Activated CD4-positive, alpha-beta T cell treated with anti-CD3 and anti-CD28 coated beads, Interleukin-2, amount 10 ng/mL, durations not matched to agents 7 days and 5 days (primary cell): ENCODE measurements at regions not wholly inside any gene's neighbourhood (a gene's known extent, or its start where the extent isn't known, plus 50 kb on each side); places are given as distances from the start of the nearest gene placed in this dataset.
"Not testable (repeated sequence)": the region's sequence is repeated elsewhere in the genome, so short reads cannot be mapped to it uniquely, and the experiment has no call there.

Experiments
- CTCF ChIA-PET: fragments of 350-600 bp; sonication (Branson Sonifier 250); formaldehyde crosslinking; loops from one replicate; lab custom pipeline; 2021; ENCODE audit warnings: antibody characterized with exemption; lab: Charles Lee
- POLR2A ChIA-PET: fragments of 350-600 bp; sonication (Branson Sonifier 250); formaldehyde crosslinking; loops from one replicate; lab custom pipeline; 2021; ENCODE audit warnings: antibody characterized with exemption; lab: Charles Lee
- DNase-seq: peaks from one replicate; pipeline ENCODE4 v3.0.0-alpha.2; 2020
- H3K27ac Mint-ChIP-seq: one replicate; pipeline ENCODE4 v1.8.0; 2021; ENCODE audit warnings: mild to moderate bottlenecking, moderate library complexity, mixed read lengths
- H3K27me3 Mint-ChIP-seq: one replicate; pipeline ENCODE4 v1.8.0; 2021; ENCODE audit warnings: mixed read lengths
- H3K36me3 Mint-ChIP-seq: one replicate; pipeline ENCODE4 v1.8.0; 2021; ENCODE audit warnings: low read depth, mixed read lengths
- H3K4me1 Mint-ChIP-seq: one replicate; pipeline ENCODE4 v1.8.0; 2021; ENCODE audit warnings: mixed read lengths
- H3K4me3 Mint-ChIP-seq: one replicate; pipeline ENCODE4 v1.8.0; 2021; ENCODE audit warnings: mild to moderate bottlenecking, moderate library complexity, mixed read lengths
- H3K9me3 Mint-ChIP-seq: one replicate; pipeline ENCODE4 v1.8.0; 2021; ENCODE audit warnings: mixed read lengths

- ChIA-PET CTCF (no interaction called here), POLR2A (no interaction called here)
- H3K4me3 Mint-ChIP-seq, result no peak overlapping the region
- no peak overlapping the region for H3K27ac Mint-ChIP-seq
- H3K9me3 Mint-ChIP-seq, result peaks cover 3% of the 10 kb centered on the region
- no peaks in the 10 kb centered on the region for H3K36me3 Mint-ChIP-seq
- no peaks in the 10 kb centered on the region for H3K4me1 Mint-ChIP-seq
- H3K27me3 Mint-ChIP-seq, result no peaks in the 10 kb centered on the region
- no peak for DNase-seq
Measured at GRCh38 chr5:106258591-106259125, 1412.1 kb downstream of the EFNA5 start.

- Mint-ChIP-seq H3K27me3 (no peaks in the 10 kb centered on the region), H3K27ac (no peak overlapping the region), H3K9me3 (peaks cover 5% of the 10 kb centered on the region), H3K4me1 (no peaks in the 10 kb centered on the region), H3K36me3 (no peaks in the 10 kb centered on the region), H3K4me3 (no peak overlapping the region)
- CTCF ChIA-PET, result no interaction called here
- no peak for DNase-seq
- POLR2A ChIA-PET, result no interaction called here
Measured at GRCh38 chr5:106254784-106255183, 1416.0 kb downstream of the EFNA5 start.

- H3K4me1 Mint-ChIP-seq, POLR2A ChIA-PET, H3K27me3 Mint-ChIP-seq, H3K9me3 Mint-ChIP-seq, H3K4me3 Mint-ChIP-seq, DNase-seq, H3K36me3 Mint-ChIP-seq, CTCF ChIA-PET, H3K27ac Mint-ChIP-seq: not testable (repeated sequence)
Measured at GRCh38 chr5:106246044-106246745, 1424.5 kb downstream of the EFNA5 start.

GRCh38 chr5:106241409-106241808, 1429.3 kb downstream of the EFNA5 start:
- no peak for DNase-seq
- no peaks in the 10 kb centered on the region for H3K27me3 Mint-ChIP-seq
- no peaks in the 10 kb centered on the region for H3K36me3 Mint-ChIP-seq
- CTCF ChIA-PET, result no interaction called here
- POLR2A ChIA-PET, result no interaction called here
- H3K4me3 Mint-ChIP-seq, result no peak overlapping the region
- no peaks in the 10 kb centered on the region for H3K9me3 Mint-ChIP-seq
- no peaks in the 10 kb centered on the region for H3K4me1 Mint-ChIP-seq
- no peak overlapping the region for H3K27ac Mint-ChIP-seq

- DNase-seq, result no peak
- no peaks in the 10 kb centered on the region for H3K27me3 Mint-ChIP-seq
- H3K9me3 Mint-ChIP-seq, result peaks cover 5% of the 10 kb centered on the region
- H3K27ac Mint-ChIP-seq, result no peak overlapping the region
- no peak overlapping the region for H3K4me3 Mint-ChIP-seq
- no peaks in the 10 kb centered on the region for H3K4me1 Mint-ChIP-seq
- ChIA-PET CTCF (no interaction called here), POLR2A (no interaction called here)
- no peaks in the 10 kb centered on the region for H3K36me3 Mint-ChIP-seq
Measured at GRCh38 chr5:106205916-106206571, 1464.7 kb downstream of the EFNA5 start.

- Mint-ChIP-seq H3K9me3 (peaks cover 7% of the 10 kb centered on the region), H3K36me3 (no peaks in the 10 kb centered on the region), H3K4me1 (no peaks in the 10 kb centered on the region), H3K27ac (no peak overlapping the region), H3K27me3 (no peaks in the 10 kb centered on the region), H3K4me3 (no peak overlapping the region)
- no peak for DNase-seq
- POLR2A ChIA-PET, result no interaction called here
- CTCF ChIA-PET, result interaction anchor here (0.6 kb wide), 2 partner anchors 644 to 1335 kb away, joined by 3 read pairs; no protein-coding TSS in a partner anchor
Measured at GRCh38 chr5:106202035-106202434, 1468.7 kb downstream of the EFNA5 start.

GRCh38 chr5:106200971-106201370, 1469.8 kb downstream of the EFNA5 start:
- Mint-ChIP-seq H3K36me3 (no peaks in the 10 kb centered on the region), H3K4me3 (no peak overlapping the region), H3K9me3 (peaks cover 7% of the 10 kb centered on the region), H3K27ac (no peak overlapping the region), H3K27me3 (no peaks in the 10 kb centered on the region), H3K4me1 (no peaks in the 10 kb centered on the region)
- ChIA-PET POLR2A (no interaction called here), CTCF (no interaction called here)
- no peak for DNase-seq

GRCh38 chr5:106195679-106196474, 1474.9 kb downstream of the EFNA5 start:
- Mint-ChIP-seq H3K36me3 (no peaks in the 10 kb centered on the region), H3K4me1 (no peaks in the 10 kb centered on the region), H3K27ac (no peak overlapping the region), H3K4me3 (no peak overlapping the region), H3K9me3 (peaks cover 1% of the 10 kb centered on the region), H3K27me3 (no peaks in the 10 kb centered on the region)
- no peak for DNase-seq
- POLR2A ChIA-PET, result no interaction called here
- CTCF ChIA-PET, result interaction anchor here (0.6 kb wide), 1 partner anchor 107 kb away, joined by 3 read pairs; no protein-coding TSS in a partner anchor

GRCh38 chr5:106189121-106189809, 1481.5 kb downstream of the EFNA5 start:
- no peak for DNase-seq
- ChIA-PET CTCF (no interaction called here), POLR2A (no interaction called here)
- no peak overlapping the region for H3K4me3 Mint-ChIP-seq
- no peak overlapping the region for H3K27ac Mint-ChIP-seq
- no peaks in the 10 kb centered on the region for H3K4me1 Mint-ChIP-seq
- H3K27me3 Mint-ChIP-seq, result no peaks in the 10 kb centered on the region
- H3K36me3 Mint-ChIP-seq, result no peaks in the 10 kb centered on the region
- peaks cover 2% of the 10 kb centered on the region for H3K9me3 Mint-ChIP-seq

GRCh38 chr5:106185661-106186081, 1485.1 kb downstream of the EFNA5 start:
- no peak for DNase-seq
- H3K9me3 Mint-ChIP-seq, result peaks cover 2% of the 10 kb centered on the region
- H3K4me1 Mint-ChIP-seq, result no peaks in the 10 kb centered on the region
- ChIA-PET POLR2A (no interaction called here), CTCF (no interaction called here)
- H3K27me3 Mint-ChIP-seq, result no peaks in the 10 kb centered on the region
- no peak overlapping the region for H3K27ac Mint-ChIP-seq
- no peaks in the 10 kb centered on the region for H3K36me3 Mint-ChIP-seq
- H3K4me3 Mint-ChIP-seq, result no peak overlapping the region

- Mint-ChIP-seq H3K4me3 (no peak overlapping the region), H3K27ac (no peak overlapping the region), H3K36me3 (no peaks in the 10 kb centered on the region), H3K27me3 (no peaks in the 10 kb centered on the region), H3K9me3 (no peaks in the 10 kb centered on the region), H3K4me1 (no peaks in the 10 kb centered on the region)
- ChIA-PET POLR2A (no interaction called here), CTCF (no interaction called here)
- DNase-seq, result no peak
Measured at GRCh38 chr5:106174903-106175302, 1495.8 kb downstream of the EFNA5 start.

GRCh38 chr5:106172681-106173532, 1497.8 kb downstream of the EFNA5 start:
- no peak for DNase-seq
- H3K27ac Mint-ChIP-seq, result no peak overlapping the region
- no peaks in the 10 kb centered on the region for H3K4me1 Mint-ChIP-seq
- no peaks in the 10 kb centered on the region for H3K36me3 Mint-ChIP-seq
- CTCF ChIA-PET, result no interaction called here
- H3K4me3 Mint-ChIP-seq, result no peak overlapping the region
- H3K27me3 Mint-ChIP-seq, result no peaks in the 10 kb centered on the region
- H3K9me3 Mint-ChIP-seq, result no peaks in the 10 kb centered on the region
- POLR2A ChIA-PET, result no interaction called here
